Panc1 (cell line): ENCODE measurements at regions not wholly inside any gene's neighbourhood (a gene's known extent, or its start where the extent isn't known, plus 50 kb on each side); places are given as distances from the start of the nearest gene placed in this dataset.
"Not testable (repeated sequence)": the region's sequence is repeated elsewhere in the genome, so short reads cannot be mapped to it uniquely, and the experiment has no call there.

Experiments used
- POLR2AphosphoS5 ChIP-seq: IDR thresholded peaks from 2 replicates; pipeline ENCODE4 v1.6.1; 2012; ENCODE audit warnings: mild to moderate bottlenecking, low read depth, low read length, moderate library complexity
- SIN3A ChIP-seq: IDR thresholded peaks from 2 replicates; pipeline ENCODE4 v1.6.1; 2012; ENCODE audit warnings: low read depth, mild to moderate bottlenecking, low read length, moderate library complexity, borderline replicate concordance; ENCODE audit not compliant: insufficient read depth
- TF ChIP-seq, protein P1 (sequence below): fragments of 450-650 bp; IDR thresholded peaks from 2 replicates; pipeline ENCODE4 v1.5.1; 2017; ENCODE audit warnings: mild to moderate bottlenecking

DNA sequence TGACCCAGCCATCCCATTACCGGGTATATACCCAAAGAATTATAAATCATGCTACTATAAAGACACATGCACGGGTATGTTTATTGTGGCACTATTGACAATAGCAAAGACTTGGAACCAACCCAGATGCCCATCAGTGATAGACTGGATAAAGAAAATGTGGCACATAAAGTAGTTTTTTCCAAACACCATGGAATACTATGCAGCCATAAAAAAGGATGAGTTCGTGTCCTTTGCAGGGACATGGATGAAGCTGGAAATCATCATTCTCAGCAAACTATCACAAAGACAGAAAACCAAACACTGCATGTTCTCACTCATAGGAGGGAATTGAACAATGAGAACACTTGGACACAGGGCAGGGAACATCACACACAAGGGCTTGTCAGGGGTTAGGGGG lies 1268.9 kb upstream of the NUDT12 start:
- not testable (repeated sequence) for TF ChIP-seq SIN3A, POLR2AphosphoS5
- TF ChIP-seq, protein P1, sequence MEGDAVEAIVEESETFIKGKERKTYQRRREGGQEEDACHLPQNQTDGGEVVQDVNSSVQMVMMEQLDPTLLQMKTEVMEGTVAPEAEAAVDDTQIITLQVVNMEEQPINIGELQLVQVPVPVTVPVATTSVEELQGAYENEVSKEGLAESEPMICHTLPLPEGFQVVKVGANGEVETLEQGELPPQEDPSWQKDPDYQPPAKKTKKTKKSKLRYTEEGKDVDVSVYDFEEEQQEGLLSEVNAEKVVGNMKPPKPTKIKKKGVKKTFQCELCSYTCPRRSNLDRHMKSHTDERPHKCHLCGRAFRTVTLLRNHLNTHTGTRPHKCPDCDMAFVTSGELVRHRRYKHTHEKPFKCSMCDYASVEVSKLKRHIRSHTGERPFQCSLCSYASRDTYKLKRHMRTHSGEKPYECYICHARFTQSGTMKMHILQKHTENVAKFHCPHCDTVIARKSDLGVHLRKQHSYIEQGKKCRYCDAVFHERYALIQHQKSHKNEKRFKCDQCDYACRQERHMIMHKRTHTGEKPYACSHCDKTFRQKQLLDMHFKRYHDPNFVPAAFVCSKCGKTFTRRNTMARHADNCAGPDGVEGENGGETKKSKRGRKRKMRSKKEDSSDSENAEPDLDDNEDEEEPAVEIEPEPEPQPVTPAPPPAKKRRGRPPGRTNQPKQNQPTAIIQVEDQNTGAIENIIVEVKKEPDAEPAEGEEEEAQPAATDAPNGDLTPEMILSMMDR: not testable (repeated sequence)
